CD4-positive, alpha-beta T cell treated with Interleukin-4 for 4 hours (primary cell): ENCODE measurements at regions not wholly inside any gene's neighbourhood (a gene's known extent, or its start where the extent isn't known, plus 50 kb on each side); places are given as distances from the start of the nearest gene placed in this dataset.

Experiments used
- DNase-seq: peaks from one replicate; pipeline ENCODE4 v3.0.0-alpha.2; 2020

DNA sequence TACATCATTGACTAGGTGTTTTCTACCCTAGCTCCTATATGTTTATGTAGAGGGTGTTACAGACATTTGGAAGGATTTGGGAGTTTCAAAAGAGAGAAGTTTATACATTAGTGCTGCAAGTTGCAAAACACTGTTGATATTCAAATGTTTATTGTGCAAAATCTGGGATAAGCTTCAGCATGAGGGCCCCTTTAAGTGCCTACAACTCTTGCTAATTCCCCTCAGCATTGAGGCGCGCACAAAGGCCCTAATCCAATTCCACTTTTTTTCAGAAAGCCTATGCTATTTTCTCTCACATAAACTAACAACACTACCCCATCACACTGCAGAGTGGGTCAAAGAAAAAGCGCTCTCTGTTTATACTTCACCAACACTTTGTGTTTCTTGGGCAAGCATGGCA is 208.0 kb downstream of the NR2F2 start:
- no peak for DNase-seq

DNA sequence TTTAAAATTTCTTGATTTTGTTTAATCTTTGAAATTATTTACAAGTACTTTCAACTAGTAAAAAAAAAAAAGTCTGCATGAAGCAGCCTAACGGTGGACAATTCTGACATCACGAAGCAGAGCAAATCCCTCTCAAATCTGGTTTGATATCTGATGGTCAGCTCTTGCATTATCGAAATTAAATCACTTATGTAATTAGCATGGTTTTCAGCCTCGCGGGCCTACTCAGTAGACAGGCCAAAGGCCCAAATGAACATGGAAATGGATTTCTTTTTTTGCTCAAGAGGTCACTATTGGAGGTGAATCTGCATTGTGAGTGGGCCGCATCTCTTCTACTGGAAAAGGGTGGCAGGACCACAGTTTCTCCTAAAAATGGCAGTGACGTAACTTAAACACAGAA is 209.8 kb downstream of the NR2F2 start:
- DNase-seq = no peak

- no peak for DNase-seq
These were observed 211.8 kb downstream of the NR2F2 start for GRCh38 chr15:96542130-96542770.

DNA sequence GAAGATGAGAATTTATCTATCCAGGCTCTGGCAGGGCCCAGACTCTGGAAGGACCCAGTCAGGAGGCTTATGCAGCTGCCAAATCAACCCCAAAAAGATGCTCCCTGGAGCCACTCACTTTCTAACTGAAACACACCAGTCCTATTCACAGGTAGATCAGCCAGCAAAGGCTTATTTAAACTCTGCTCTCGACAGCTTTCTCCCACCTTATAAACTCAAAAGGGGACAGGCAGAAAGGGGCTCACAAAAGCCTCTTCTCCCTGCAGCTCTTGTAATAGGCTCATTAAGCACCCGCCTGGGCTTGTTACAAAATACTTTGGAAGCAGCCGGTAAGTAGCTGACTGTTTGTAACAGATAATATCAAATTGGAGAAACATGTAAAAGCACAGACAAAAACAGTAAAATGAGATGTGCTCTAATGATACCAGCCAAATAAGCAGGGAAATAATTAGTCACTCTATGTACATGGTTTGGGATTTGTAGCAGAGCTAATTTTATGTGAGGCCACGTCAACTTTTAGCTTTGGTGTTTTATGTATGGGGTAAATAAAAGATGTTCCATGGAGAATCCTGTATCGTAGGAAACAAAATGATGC is 213.8 kb downstream of the NR2F2 start:
- no peak for DNase-seq

GRCh38 chr15:96549136-96549535 is 218.6 kb downstream of the NR2F2 start:
- DNase-seq = no peak

- DNase-seq = no peak
These were observed 220.7 kb downstream of the NR2F2 start for GRCh38 chr15:96551196-96551595.

GRCh38 chr15:96551722-96552121 is 221.2 kb downstream of the NR2F2 start:
- no peak for DNase-seq

- no peak for DNase-seq
These were observed 222.5 kb downstream of the NR2F2 start for GRCh38 chr15:96553006-96553405.

DNA sequence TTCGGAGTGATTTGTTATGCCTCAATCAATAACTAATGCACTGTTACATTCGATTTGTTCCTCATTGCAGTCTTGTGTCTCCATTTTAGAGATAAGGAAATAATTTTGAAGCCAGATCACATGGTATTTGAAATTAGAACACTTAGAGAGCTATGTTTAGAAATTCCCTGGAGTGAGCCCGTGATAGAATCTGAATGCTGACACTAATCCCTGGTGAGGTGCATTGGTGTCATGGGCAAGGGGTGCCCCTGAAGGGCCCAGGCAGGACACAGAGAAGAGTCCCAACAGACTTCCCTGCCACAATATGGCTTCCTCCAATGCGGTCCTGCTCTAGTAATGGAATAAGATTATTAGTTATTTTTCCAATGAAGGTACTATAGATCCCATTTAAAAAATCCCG is 223.0 kb downstream of the NR2F2 start:
- no peak for DNase-seq

DNA sequence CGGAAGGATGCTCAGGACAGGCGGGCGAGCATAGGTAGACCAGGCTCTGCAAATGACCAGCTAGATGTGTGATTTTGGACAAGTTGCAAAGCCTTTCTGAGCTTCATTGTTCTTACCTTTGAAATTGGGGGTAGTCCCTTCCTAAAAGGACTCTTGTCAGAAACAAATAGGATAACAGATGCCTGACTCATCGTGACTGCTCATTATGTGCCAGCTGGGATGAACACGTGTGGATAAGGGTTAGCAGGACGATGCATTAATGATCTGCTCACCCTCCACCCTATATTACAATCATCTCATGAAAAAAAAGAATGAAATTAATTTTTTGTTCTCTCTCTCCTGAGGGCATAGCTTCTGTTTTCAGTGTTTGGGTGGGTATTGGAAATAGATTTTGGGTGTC is 223.4 kb downstream of the NR2F2 start:
- DNase-seq = no peak

DNA sequence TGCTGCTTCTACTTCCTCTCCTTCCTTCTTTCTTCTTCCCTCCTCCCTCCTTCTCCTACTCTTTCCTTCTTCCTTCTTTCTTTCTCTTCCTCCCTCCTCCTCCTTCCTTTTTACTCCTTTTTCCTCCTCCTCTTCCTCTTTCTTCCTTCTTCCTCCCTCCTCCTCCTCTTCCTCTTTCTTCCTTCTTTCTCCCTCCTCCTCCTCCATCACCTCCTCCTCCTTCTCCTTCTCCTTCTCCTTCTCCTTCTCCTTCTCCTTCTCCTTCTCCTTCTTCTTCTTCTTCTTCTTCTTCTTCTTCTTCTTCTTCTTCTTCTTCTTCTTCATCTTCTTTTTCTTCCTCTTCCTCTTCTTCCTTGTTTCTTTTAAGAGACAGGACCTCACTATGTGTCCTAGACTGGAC is 224.0 kb downstream of the NR2F2 start:
- no peak for DNase-seq

GRCh38 chr15:96559087-96559486 is 228.6 kb downstream of the NR2F2 start:
- DNase-seq = no peak

DNA sequence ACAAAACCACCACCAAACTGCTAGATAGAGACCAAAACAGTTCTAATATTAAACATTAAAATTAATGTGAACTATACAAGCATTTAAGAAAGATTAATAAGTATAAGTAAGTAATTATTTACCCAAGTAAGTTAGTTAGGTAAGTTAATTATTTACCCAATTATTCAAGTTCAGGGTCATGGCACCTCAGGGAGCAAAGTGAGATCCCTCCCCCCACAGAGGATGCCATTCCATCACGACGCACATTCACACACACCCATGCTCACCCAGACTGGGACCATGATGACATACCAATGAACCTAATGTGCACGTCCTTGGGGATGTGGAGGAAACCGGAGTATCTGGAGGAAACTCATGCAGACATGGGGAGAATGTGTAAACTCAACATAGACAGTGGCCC is 229.1 kb downstream of the NR2F2 start:
- DNase-seq = no peak

GRCh38 chr15:96560246-96560895 is 229.9 kb downstream of the NR2F2 start:
- no peak for DNase-seq

- DNase-seq = no peak
These were observed 231.1 kb downstream of the NR2F2 start for GRCh38 chr15:96561593-96561992.

- DNase-seq = no peak
These were observed 234.0 kb downstream of the NR2F2 start for GRCh38 chr15:96564546-96564945.

GRCh38 chr15:96565266-96565665 is 234.8 kb downstream of the NR2F2 start:
- no peak for DNase-seq

GRCh38 chr15:96574782-96575181 is 244.3 kb downstream of the NR2F2 start:
- DNase-seq = no peak

DNA sequence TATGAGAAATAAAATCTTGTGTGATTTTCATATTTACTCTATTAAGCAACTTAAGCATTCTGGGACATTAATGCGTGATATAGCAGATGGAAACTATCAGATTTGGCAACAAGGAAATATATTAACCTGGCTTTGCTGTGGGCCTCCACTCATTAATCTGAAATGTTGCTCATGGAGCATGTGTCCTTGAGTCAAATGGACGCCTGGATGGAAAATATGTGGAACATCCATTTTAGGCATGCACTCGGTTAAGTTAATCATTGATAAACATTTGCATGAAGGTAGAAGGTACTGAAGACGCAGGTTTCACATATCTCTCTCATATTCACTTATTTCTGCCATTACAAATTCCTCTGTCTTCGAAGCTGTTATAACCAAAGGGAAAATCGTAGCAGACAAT is 246.1 kb downstream of the NR2F2 start:
- no peak for DNase-seq

DNA sequence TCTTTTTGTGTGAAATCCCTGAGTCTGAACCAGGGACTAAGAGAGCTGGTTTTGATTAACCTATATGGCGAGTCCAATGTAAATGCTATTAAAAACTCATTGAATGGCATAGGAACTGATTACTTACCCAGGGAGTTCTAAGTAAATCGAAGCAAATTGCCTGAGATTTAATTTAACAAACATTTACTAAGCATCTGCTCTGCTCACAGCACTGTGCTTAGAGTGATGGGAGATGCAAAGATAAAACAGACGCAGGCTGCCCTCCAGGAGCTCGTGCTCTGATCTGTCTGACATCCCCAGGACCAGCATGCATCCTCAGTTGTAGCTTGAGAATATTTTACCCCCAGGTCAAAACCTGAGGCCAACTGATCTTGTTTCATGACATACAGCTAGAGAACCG is 247.9 kb downstream of the NR2F2 start:
- no peak for DNase-seq

- DNase-seq = no peak
These were observed 250.9 kb downstream of the NR2F2 start for GRCh38 chr15:96581371-96581770.

DNA sequence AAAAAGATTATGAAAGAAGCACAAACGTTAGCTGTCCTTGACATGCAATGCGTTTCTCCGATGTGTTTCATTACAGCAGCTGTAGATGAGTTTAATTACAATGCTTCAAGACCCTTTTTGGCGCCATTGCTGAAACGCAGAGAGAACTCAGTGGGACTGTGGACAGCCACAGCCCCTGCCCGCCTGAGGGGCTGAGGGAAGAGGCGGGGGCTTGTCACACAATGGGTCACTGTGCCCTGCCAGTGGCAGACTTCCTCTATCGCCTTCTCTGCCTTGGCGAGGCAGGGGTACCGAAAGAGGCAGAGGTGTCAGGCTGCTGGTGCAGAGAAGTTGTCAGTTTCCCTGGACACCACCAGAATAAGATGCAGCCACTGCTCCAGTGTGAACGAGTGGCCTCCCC is 252.0 kb downstream of the NR2F2 start:
- DNase-seq = no peak

DNA sequence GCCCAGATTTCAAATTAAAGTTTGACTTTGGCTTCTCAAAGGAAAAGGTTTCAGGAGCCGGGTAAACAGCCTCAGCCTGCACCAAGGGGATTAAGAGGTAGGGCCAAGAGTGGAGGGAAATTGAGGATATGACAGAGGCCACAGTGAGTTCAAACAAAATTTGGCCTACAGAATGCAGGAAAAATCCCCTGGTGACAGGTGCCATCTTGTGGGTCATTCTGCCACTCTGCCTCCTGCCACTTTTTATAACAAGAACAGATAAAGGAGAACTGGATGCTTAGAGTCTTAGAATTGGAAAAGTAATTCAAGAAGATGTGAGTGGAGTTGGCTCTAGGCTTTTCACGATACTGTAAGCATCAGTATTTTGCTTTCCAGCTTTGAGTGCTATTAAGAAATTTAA is 253.2 kb downstream of the NR2F2 start:
- DNase-seq = no peak

DNA sequence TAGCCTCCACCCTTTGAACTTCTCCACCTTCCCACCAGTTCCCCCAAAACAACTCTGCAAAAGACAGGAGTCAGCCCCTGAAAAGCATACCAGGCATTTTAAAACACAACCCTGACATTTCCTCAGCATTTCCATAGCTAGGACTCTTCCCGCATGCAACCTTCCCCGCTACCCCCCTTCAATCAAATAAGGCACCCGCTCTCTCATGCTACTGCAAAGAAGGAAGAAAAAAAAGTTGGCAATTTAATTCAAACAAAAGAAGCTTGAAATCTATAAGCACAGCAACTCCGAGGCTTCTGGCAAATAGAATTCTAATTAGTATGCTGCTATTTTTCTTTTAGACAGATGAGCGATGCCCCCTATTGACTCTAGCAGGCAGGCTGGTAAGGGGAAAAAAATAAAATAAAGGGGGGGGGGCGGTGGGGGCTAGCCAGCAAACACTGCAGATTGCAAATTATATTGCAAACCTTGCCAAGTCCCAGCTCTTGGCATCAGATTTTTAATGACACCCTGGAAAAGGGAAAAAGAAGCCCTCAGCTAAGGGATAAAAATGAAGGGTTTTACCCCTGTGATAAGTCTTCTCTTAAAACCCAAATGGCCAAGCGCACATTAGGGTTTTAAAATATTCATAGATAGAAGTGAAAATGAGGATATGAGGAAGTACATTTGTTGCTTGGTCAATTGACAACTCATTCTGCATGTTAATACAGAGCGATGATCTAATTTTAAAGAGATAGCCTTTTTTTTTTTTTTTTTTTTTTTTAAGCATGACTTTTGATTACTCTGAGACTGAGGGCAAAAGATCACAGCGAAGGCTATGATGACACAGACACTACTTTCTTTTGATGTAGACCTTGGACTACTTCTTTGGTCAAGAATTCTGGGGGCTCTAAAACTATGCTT is 255.2 kb downstream of the NR2F2 start:
- DNase-seq = no peak
